HG02852 (cell line): ENCODE measurements at regions not wholly inside any gene's neighbourhood (a gene's known extent, or its start where the extent isn't known, plus 50 kb on each side); places are given as distances from the start of the nearest gene placed in this dataset.
"Not testable (repeated sequence)": the region's sequence is repeated elsewhere in the genome, so short reads cannot be mapped to it uniquely, and the experiment has no call there.

Source experiments
- ATAC-seq: cut with Tn5 transposase; IDR thresholded peaks from one replicate; pipeline ENCODE4 v1.9.1; 2021; ENCODE audit warnings: mild to moderate bottlenecking, moderate library complexity; ENCODE audit not compliant: unreplicated experiment

DNA sequence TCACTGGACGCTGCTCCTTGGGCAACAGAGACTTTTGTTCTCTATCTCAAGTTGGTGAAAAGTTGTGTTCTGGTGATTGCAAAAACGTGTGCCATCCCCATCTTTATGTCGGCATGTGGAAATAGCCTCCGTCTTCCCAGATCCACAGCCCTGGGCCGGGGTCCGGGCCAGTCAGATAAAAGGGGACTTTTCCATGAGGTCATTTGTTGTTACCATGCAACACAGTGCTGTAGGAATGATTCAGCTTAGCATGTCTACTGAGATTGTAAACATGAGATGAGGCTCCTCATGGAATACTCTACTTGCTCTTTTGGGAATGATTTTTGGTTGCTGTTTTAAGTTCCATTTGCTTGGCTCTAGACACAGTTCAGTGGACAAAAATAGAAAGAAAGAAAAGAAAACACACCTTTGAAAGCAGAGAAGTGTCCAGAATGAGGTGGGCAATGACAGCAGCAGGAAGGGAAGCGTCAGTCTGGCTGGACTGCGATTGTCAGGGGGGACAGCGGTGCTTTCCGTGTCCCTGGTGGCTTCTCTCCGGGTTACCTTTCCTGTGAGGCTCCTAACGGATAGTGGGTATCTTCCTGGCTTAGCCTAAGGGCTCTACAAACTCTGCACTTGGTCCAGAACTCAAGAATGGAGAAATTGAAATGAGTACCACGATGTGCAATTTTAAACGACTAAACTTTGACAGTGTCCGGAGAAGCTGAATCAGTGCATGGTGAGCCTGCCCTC is 91.6 kb downstream of the TEX29 start:
- ATAC-seq = no peak

- ATAC-seq = no peak
Measured at GRCh38 chr13:111413407-111414187, 93.2 kb downstream of the TEX29 start.

- no peak for ATAC-seq
Measured at GRCh38 chr13:111414341-111414740, 93.9 kb downstream of the TEX29 start.

- no peak for ATAC-seq
Measured at GRCh38 chr13:111415246-111415645, 94.8 kb downstream of the TEX29 start.

DNA sequence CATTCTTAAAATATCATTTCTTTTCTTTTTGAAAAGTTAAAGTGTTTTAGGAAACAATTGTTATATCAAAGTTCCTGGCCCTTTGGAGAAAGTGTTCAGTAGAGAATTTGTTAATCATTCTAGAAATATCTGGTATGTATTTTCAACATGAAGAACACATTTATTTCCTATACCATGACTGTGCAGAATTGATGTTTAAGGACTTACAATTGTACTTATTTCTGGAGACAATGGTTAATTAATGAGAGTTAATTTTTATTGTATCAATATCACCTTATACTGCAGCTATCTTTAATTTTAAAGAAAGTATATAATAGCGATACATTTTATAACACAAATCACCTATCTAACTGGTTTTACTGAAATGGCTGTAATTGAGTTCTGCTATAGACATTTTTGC is 95.3 kb downstream of the TEX29 start:
- ATAC-seq = no peak

GRCh38 chr13:111418101-111418500 is 97.7 kb downstream of the TEX29 start:
- no peak for ATAC-seq

DNA sequence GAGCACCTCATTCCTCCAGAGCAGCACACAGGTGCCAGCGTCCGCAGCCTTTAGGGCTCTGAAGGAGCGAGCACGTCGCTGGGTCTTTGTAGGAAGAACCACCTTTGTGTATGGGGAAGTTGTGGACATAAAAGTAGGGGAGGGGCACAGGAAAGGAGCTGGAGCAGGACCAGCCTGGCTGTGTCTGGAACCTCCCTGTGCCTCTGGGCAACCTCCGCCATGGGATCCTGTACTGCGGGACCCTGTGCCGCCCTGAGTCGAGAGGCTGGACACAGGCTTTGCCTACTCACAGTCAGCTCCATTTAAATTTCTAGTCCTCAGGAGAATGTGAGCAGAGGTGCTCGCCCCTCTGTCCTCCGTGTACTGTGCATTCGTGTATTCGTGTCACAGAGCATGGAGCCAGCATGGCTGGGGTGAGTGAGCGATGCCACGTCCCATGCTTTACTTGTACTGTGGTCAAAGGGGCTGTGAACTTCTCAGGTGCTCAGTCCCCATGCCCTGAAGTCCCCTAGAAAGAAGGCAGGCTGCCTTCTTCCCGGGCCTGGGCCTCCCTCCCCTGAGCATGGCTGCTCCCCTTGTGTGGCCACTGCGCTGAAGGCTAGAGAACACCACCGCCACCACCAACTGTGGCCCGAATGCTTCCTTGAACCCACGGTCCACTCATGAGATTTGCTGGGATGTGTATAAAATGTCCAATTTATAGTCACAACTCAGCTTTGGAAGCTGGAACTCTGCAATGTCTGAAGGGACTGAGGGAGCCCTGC is 99.9 kb downstream of the TEX29 start:
- no peak for ATAC-seq

DNA sequence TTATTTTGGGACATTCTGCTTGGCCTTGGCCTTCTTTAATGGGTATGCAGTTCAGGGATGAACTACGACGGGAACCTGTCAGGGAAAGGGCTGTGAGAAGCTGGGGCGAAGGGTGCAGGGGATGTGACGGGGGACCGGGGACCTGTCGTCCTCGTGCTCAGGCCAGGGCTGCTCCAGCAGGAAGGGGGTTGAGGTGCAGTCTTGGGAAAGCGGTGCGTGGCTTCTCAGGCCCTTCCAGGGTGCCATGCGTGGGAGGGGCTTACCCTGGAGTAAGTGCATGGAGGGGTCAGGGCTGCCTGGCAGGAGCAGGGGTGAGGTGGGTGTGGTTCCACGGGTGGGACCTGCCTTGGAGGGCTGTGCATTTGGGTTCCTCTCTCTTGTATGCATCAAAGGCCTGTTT is 100.8 kb downstream of the TEX29 start:
- no peak for ATAC-seq

- no peak for ATAC-seq
Measured at GRCh38 chr13:111422348-111422747, 101.9 kb downstream of the TEX29 start.

- no peak for ATAC-seq
Measured at GRCh38 chr13:111423168-111423785, 102.8 kb downstream of the TEX29 start.

GRCh38 chr13:111424134-111424533 is 103.7 kb downstream of the TEX29 start:
- no peak for ATAC-seq

GRCh38 chr13:111425326-111425725 is 104.9 kb downstream of the TEX29 start:
- no peak for ATAC-seq

GRCh38 chr13:111429064-111429558 is 108.7 kb downstream of the TEX29 start:
- no peak for ATAC-seq

- ATAC-seq = no peak
Measured at GRCh38 chr13:111431206-111431605, 110.8 kb downstream of the TEX29 start.

- no peak for ATAC-seq
Measured at GRCh38 chr13:111434578-111435159, 114.2 kb downstream of the TEX29 start.

GRCh38 chr13:111436446-111436845 is 116.0 kb downstream of the TEX29 start:
- ATAC-seq = no peak

- no peak for ATAC-seq
Measured at GRCh38 chr13:111437417-111437816, 117.0 kb downstream of the TEX29 start.

GRCh38 chr13:111437856-111438547 is 117.6 kb downstream of the TEX29 start:
- ATAC-seq = no peak

DNA sequence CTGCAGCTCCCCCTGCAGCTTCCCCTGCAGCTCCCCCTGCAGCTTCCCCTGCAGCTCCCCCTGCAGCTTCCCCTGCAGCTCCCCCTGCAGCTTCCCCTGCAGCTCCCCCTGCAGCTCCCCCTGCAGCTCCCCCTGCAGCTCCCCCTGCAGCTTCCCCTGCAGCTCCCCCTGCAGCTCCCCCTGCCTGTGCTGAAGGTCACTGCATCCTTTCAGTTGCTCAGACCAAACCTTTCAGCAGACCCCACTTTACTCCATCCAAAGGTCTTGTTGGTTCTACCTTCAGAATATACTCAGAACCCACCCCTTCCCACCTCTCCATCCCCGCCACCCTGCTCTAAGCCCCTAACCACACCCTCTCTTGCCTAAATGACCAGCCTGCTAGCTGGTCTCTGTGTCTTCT is 120.0 kb downstream of the TEX29 start:
- not testable (repeated sequence) for ATAC-seq

DNA sequence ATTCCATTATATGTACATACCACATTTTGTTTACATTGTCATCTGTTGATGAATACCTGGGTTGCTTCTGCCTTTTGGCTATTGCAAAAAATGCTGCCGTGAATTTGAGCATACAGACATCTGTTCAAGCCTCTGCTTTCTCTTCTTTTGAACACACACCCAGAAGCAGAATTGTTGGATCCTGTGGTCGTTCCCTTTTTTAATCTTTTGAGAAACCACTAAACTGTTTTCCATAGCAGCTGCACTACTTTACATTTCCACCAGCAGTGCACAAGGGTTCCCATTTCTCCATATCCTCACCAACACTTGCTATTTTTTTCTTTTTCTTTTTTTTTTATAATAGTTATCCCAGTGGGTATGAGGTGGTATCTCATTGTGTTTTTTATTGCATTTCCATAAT is 123.5 kb downstream of the TEX29 start:
- ATAC-seq = no peak
